T-cell (primary cell): ENCODE measurements at regions not wholly inside any gene's neighbourhood (a gene's known extent, or its start where the extent isn't known, plus 50 kb on each side); places are given as distances from the start of the nearest gene placed in this dataset.

Experiments used
- ATAC-seq, 4 experiments: fragments of 200-7000 bp in 3 of 4; fragments of 150-1000 bp in 1 of 4; cut with Tn5 transposase; replicated peaks in 1 of 4; 1 replicate in 3 of 4; 2 replicates in 1 of 4; pipeline ENCODE4 v1.10.0; 2021; ENCODE audit warnings: moderate library complexity in 3 of 4, mild to moderate bottlenecking in 2 of 4, moderate number of reproducible peaks in 1 of 4
- CTCF ChIA-PET, 2 donors: fragments of 300-600 bp; sonication (Branson Sonifier 250); formaldehyde crosslinking; loops; one replicate each; lab custom pipeline; 2022; ENCODE audit warnings: antibody characterized with exemption in 2 of 2; lab: Charles Lee
- POLR2A ChIA-PET, 2 donors: fragments of 300-600 bp; sonication (Branson Sonifier 250); formaldehyde crosslinking; loops; one replicate each; lab custom pipeline; 2022; ENCODE audit warnings: antibody characterized with exemption in 2 of 2; lab: Charles Lee
- DNase-seq, 35 experiments: peaks; one replicate each; pipeline versions ENCODE4 v3.0.0 to v3.0.0-alpha.2; 2013 to 2023
- H3K27ac ChIP-seq: one replicate; pipeline ENCODE4 v1.5.1; 2013; ENCODE audit warnings: low read length
- H3K27me3 ChIP-seq, 2 experiments: replicated peaks in 1 of 2; 1 replicate in 1 of 2; 2 replicates in 1 of 2; pipeline versions ENCODE4 v1.6.1 to v1.7.0; 2013; ENCODE audit warnings: low read length in 1 of 2, mixed read lengths in 1 of 2; ENCODE audit not compliant: control insufficient read depth in 2 of 2, insufficient read depth in 2 of 2; ENCODE audit errors: extremely low read depth in 1 of 2
- H3K36me3 ChIP-seq, 2 donors: 1 replicate in 1 of 2; 2 replicates in 1 of 2; pipeline versions ENCODE4 v1.6.1 to v1.7.0; 2013; ENCODE audit warnings: low read length in 1 of 2; ENCODE audit not compliant: control insufficient read depth in 2 of 2, insufficient read depth in 1 of 2; ENCODE audit errors: extremely low read depth in 1 of 2
- H3K4me1 ChIP-seq, 2 experiments: 1 replicate in 1 of 2; 2 replicates in 1 of 2; pipeline versions ENCODE4 v1.6.1 to v1.7.0; 2013; ENCODE audit warnings: low read length in 2 of 2, mixed read lengths in 1 of 2; ENCODE audit not compliant: insufficient read depth in 2 of 2, control insufficient read depth in 1 of 2; ENCODE audit errors: extremely low read depth in 1 of 2
- H3K4me3 ChIP-seq, 2 donors: 1 replicate in 1 of 2; 2 replicates in 1 of 2; pipeline versions ENCODE4 v1.5.1 to v1.7.0; 2013; ENCODE audit warnings: mild to moderate bottlenecking in 2 of 2, low read length in 1 of 2, moderate library complexity in 1 of 2; ENCODE audit not compliant: control insufficient read depth in 1 of 2; ENCODE audit errors: extremely low read depth in 1 of 2
- H3K9me3 ChIP-seq: 2 replicates; pipeline ENCODE4 v1.7.0; 2013
- H3K27ac Mint-ChIP-seq, 2 donors: one replicate each; pipeline ENCODE4 v1.8.0; 2020 to 2021; ENCODE audit warnings: mild to moderate bottlenecking in 2 of 2, mixed read lengths in 2 of 2
- H3K27me3 Mint-ChIP-seq, 2 donors: one replicate each; pipeline ENCODE4 v1.8.0; 2021 to 2022; ENCODE audit warnings: mixed read lengths in 2 of 2
- H3K36me3 Mint-ChIP-seq: one replicate; pipeline ENCODE4 v1.8.0; 2021; ENCODE audit warnings: mixed read lengths
- H3K4me1 Mint-ChIP-seq, 3 donors: one replicate each; pipeline ENCODE4 v1.8.0; 2020 to 2022; ENCODE audit warnings: mixed read lengths in 3 of 3, mild to moderate bottlenecking in 1 of 3
- H3K4me3 Mint-ChIP-seq, 3 donors: one replicate each; pipeline ENCODE4 v1.8.0; 2020 to 2022; ENCODE audit warnings: mild to moderate bottlenecking in 3 of 3, mixed read lengths in 3 of 3, moderate library complexity in 3 of 3
- H3K9me3 Mint-ChIP-seq, 3 donors: one replicate each; pipeline ENCODE4 v1.8.0; 2020 to 2022; ENCODE audit warnings: mixed read lengths in 3 of 3
- WGBS: methylation state at CpG from one replicate; pipeline ENCODE4 v1.1.5; 2013; ENCODE audit warnings: missing lambda C conversion rate; ENCODE audit not compliant: insufficient coverage; 5-methylcytosine and 5-hydroxymethylcytosine counted together

GRCh38 chr4:27289704-27290103, 429.1 kb downstream of the STIM2 start:
- Mint-ChIP-seq H3K4me3 (no peak overlapping the region), H3K27ac (no peak overlapping the region)
- WGBS, result no CpG with 5 or more reads among the region's 3 CpGs

GRCh38 chr4:27293831-27294230, 433.2 kb downstream of the STIM2 start:
- no peak overlapping the region for H3K4me3 ChIP-seq
- Mint-ChIP-seq H3K36me3 (no peaks in the 10 kb centered on the region), H3K4me3 (no peak overlapping the region), H3K4me1 (no peaks in the 10 kb centered on the region), H3K27me3 (peaks cover 0 to 1% of the 10 kb centered on the region in 2 donors), H3K27ac (no peak overlapping the region), H3K9me3 (peaks cover 0 to 9% (median 2%) of the 10 kb centered on the region in 3 donors)
- no peaks in the 10 kb centered on the region for H3K4me1 ChIP-seq
- POLR2A ChIA-PET, result no interaction called here
- no peaks in the 10 kb centered on the region for H3K9me3 ChIP-seq
- CTCF ChIA-PET, result no interaction called here
- no peak for ATAC-seq
- no peaks in the 10 kb centered on the region for H3K27me3 ChIP-seq
- H3K36me3 ChIP-seq, result no peaks in the 10 kb centered on the region
- DNase-seq, result no peak
- WGBS, result 63% methylated on average over 1 of the region's 4 CpGs
- no peak overlapping the region for H3K27ac ChIP-seq

More at GRCh38 chr4:27289704-27290103, 429.1 kb downstream of the STIM2 start:
- H3K4me1 Mint-ChIP-seq, result no peaks in the 10 kb centered on the region
- POLR2A ChIA-PET, result no interaction called here
- Histone ChIP-seq H3K36me3 (no peaks in the 10 kb centered on the region), H3K27ac (no peak overlapping the region), H3K27me3 (no peaks in the 10 kb centered on the region), H3K9me3 (no peaks in the 10 kb centered on the region), H3K4me1 (no peaks in the 10 kb centered on the region), H3K4me3 (no peak overlapping the region)
- no peaks in the 10 kb centered on the region for H3K36me3 Mint-ChIP-seq
- H3K27me3 Mint-ChIP-seq, result no peaks in the 10 kb centered on the region
- DNase-seq (no peak), ATAC-seq (no peak)
- H3K9me3 Mint-ChIP-seq, result peaks cover 0 to 9% (median 0%) of the 10 kb centered on the region in 3 donors
- CTCF ChIA-PET, result no interaction called here

GRCh38 chr4:27304751-27305150, 444.1 kb downstream of the STIM2 start:
- H3K4me3 Mint-ChIP-seq, result no peak overlapping the region
- no peak overlapping the region for H3K27ac Mint-ChIP-seq
- no peaks in the 10 kb centered on the region for H3K27me3 ChIP-seq
- H3K9me3 Mint-ChIP-seq, result peaks cover 8 to 11% (median 9%) of the 10 kb centered on the region in 3 donors
- H3K27me3 Mint-ChIP-seq, result no peaks in the 10 kb centered on the region
- no peak for ATAC-seq
- no peaks in the 10 kb centered on the region for H3K4me1 ChIP-seq
- no peaks in the 10 kb centered on the region for H3K36me3 ChIP-seq
- no peak overlapping the region for H3K4me3 ChIP-seq
- no peak overlapping the region for H3K27ac ChIP-seq
- no peaks in the 10 kb centered on the region for H3K9me3 ChIP-seq
- DNase-seq, result no peak
- no peaks in the 10 kb centered on the region for H3K4me1 Mint-ChIP-seq
- ChIA-PET POLR2A (interaction anchor here in 1 of 2 donors (0.5 kb wide), 1 partner anchor 1028 kb away, joined by 4 read pairs; no protein-coding TSS in a partner anchor), CTCF (no interaction called here)
- H3K36me3 Mint-ChIP-seq, result no peaks in the 10 kb centered on the region
- 50% methylated on average over 1 of the region's 1 CpG for WGBS

GRCh38 chr4:27305246-27305645, 444.6 kb downstream of the STIM2 start:
- no peaks in the 10 kb centered on the region for H3K27me3 ChIP-seq
- no peaks in the 10 kb centered on the region for H3K4me1 Mint-ChIP-seq
- peaks cover 7 to 9% (median 9%) of the 10 kb centered on the region in 3 donors for H3K9me3 Mint-ChIP-seq
- no peak overlapping the region for H3K27ac ChIP-seq
- no peak overlapping the region for H3K27ac Mint-ChIP-seq
- no peak overlapping the region for H3K4me3 ChIP-seq
- no CpG with 5 or more reads among the region's 1 CpG for WGBS
- H3K36me3 Mint-ChIP-seq, result no peaks in the 10 kb centered on the region
- no peak overlapping the region for H3K4me3 Mint-ChIP-seq
- ATAC-seq (no peak), DNase-seq (no peak)
- CTCF ChIA-PET, result no interaction called here
- no peaks in the 10 kb centered on the region for H3K36me3 ChIP-seq
- H3K4me1 ChIP-seq, result no peaks in the 10 kb centered on the region
- H3K9me3 ChIP-seq, result no peaks in the 10 kb centered on the region
- H3K27me3 Mint-ChIP-seq, result no peaks in the 10 kb centered on the region
- POLR2A ChIA-PET, result no interaction called here

GRCh38 chr4:27308379-27308778, 447.7 kb downstream of the STIM2 start:
- Histone ChIP-seq H3K36me3 (no peaks in the 10 kb centered on the region), H3K27me3 (no peaks in the 10 kb centered on the region), H3K4me1 (no peaks in the 10 kb centered on the region), H3K27ac (no peak overlapping the region), H3K4me3 (no peak overlapping the region), H3K9me3 (no peaks in the 10 kb centered on the region)
- H3K4me1 Mint-ChIP-seq, result no peaks in the 10 kb centered on the region
- POLR2A ChIA-PET, result interaction anchor here in 1 of 2 donors (0.6 kb wide), 1 partner anchor 1832 kb away, joined by 4 read pairs; no protein-coding TSS in a partner anchor
- 83% methylated on average over 2 of the region's 6 CpGs for WGBS
- H3K27me3 Mint-ChIP-seq, result no peaks in the 10 kb centered on the region
- no peak for DNase-seq
- ATAC-seq, result no peak
- peaks cover 0 to 7% (median 3%) of the 10 kb centered on the region in 3 donors for H3K9me3 Mint-ChIP-seq
- H3K27ac Mint-ChIP-seq, result no peak overlapping the region
- no peaks in the 10 kb centered on the region for H3K36me3 Mint-ChIP-seq
- H3K4me3 Mint-ChIP-seq, result no peak overlapping the region
- CTCF ChIA-PET, result no interaction called here

GRCh38 chr4:27315625-27316024, 455.0 kb downstream of the STIM2 start:
- Mint-ChIP-seq H3K4me1 (no peaks in the 10 kb centered on the region), H3K36me3 (no peaks in the 10 kb centered on the region), H3K4me3 (no peak overlapping the region), H3K27me3 (peaks cover 0 to 7% of the 10 kb centered on the region in 2 donors), H3K9me3 (peaks cover 0 to 7% (median 0%) of the 10 kb centered on the region in 3 donors), H3K27ac (no peak overlapping the region)
- ChIA-PET CTCF (interaction anchor here in 1 of 2 donors (0.5 kb wide), 1 partner anchor 86 kb away, joined by 4 read pairs; no protein-coding TSS in a partner anchor), POLR2A (no interaction called here)
- no peak overlapping the region for H3K4me3 ChIP-seq
- no peaks in the 10 kb centered on the region for H3K9me3 ChIP-seq
- H3K4me1 ChIP-seq, result no peaks in the 10 kb centered on the region
- no peak overlapping the region for H3K27ac ChIP-seq
- H3K36me3 ChIP-seq, result no peaks in the 10 kb centered on the region
- DNase-seq (no peak), ATAC-seq (no peak)
- H3K27me3 ChIP-seq, result no peaks in the 10 kb centered on the region

GRCh38 chr4:27316176-27316575, 455.5 kb downstream of the STIM2 start:
- ChIA-PET CTCF (interaction anchor here in 1 of 2 donors (0.5 kb wide), 1 partner anchor 85 kb away, joined by 4 read pairs; no protein-coding TSS in a partner anchor), POLR2A (no interaction called here)
- Histone ChIP-seq H3K4me1 (no peaks in the 10 kb centered on the region), H3K36me3 (no peaks in the 10 kb centered on the region), H3K27me3 (no peaks in the 10 kb centered on the region), H3K9me3 (no peaks in the 10 kb centered on the region), H3K27ac (no peak overlapping the region), H3K4me3 (no peak overlapping the region)
- DNase-seq (no peak), ATAC-seq (no peak)
- WGBS, result 80% methylated on average over 1 of the region's 4 CpGs
- Mint-ChIP-seq H3K27me3 (peaks cover 0 to 7% of the 10 kb centered on the region in 2 donors), H3K27ac (no peak overlapping the region), H3K9me3 (peaks cover 0 to 7% (median 0%) of the 10 kb centered on the region in 3 donors), H3K4me3 (no peak overlapping the region), H3K36me3 (no peaks in the 10 kb centered on the region), H3K4me1 (no peaks in the 10 kb centered on the region)
